HepG2 (cell line): ENCODE measurements at regions not wholly inside any gene's neighbourhood (a gene's known extent, or its start where the extent isn't known, plus 50 kb on each side); places are given as distances from the start of the nearest gene placed in this dataset.
A peak's percentile ranks its signal among the peaks of the same experiment; 100 is the strongest.

ENCODE experiments used
- ARID2 ChIP-seq: sonication (generic); formaldehyde crosslinking; IDR thresholded peaks from 2 replicates; pipeline ENCODE4 v1.8.1; 2022; ENCODE audit warnings: mild to moderate bottlenecking, missing genetic modification reagents, borderline replicate concordance
- BRCA1 ChIP-seq: sonication (generic); formaldehyde crosslinking; IDR thresholded peaks from 2 replicates; pipeline ENCODE4 v1.4.0; 2020; ENCODE audit warnings: missing genetic modification reagents
- CHD2 ChIP-seq: IDR thresholded peaks from 2 replicates; pipeline ENCODE4 v1.6.1; 2011; ENCODE audit warnings: low read depth, low read length, improper control_type of control experiment
- FOXK2 ChIP-seq: fragments of 450-650 bp; IDR thresholded peaks from 2 replicates; pipeline ENCODE4 v1.6.1; 2016
- GATAD1 ChIP-seq: IDR thresholded peaks from 2 replicates; pipeline ENCODE4 v1.6.1; 2016; ENCODE audit warnings: missing genetic modification reagents, missing compliant biosample characterization
- GTF2F1 ChIP-seq: fragments of 150-350 bp; IDR thresholded peaks from 2 replicates; pipeline ENCODE4 v1.6.1; 2014; ENCODE audit warnings: low read length
- HIVEP1 ChIP-seq: sonication (generic); formaldehyde crosslinking; IDR thresholded peaks from 2 replicates; pipeline ENCODE4 v1.4.0; 2020; ENCODE audit warnings: mild to moderate bottlenecking, missing genetic modification reagents
- HNRNPL ChIP-seq: fragments of 200-400 bp; formaldehyde crosslinking; IDR thresholded peaks from 2 replicates; pipeline ENCODE4 v1.6.1; 2017; ENCODE audit warnings: mild to moderate bottlenecking, low read depth, low read length
- HOXA9 ChIP-seq: sonication (generic); formaldehyde crosslinking; IDR thresholded peaks from 2 replicates; pipeline ENCODE4 v1.8.1; 2022; ENCODE audit warnings: missing genetic modification reagents, mild to moderate bottlenecking, moderate library complexity, borderline replicate concordance
- HOXD1 ChIP-seq: sonication (generic); formaldehyde crosslinking; IDR thresholded peaks from 2 replicates; pipeline ENCODE4 v1.5.0; 2020; ENCODE audit warnings: missing genetic modification reagents
- MAF1 ChIP-seq: sonication (generic); formaldehyde crosslinking; IDR thresholded peaks from 2 replicates; pipeline ENCODE4 v1.5.0; 2020; ENCODE audit warnings: missing genetic modification reagents, borderline replicate concordance
- MAZ ChIP-seq, 2 experiments: sonication (generic) in 1 of 2; formaldehyde crosslinking in 1 of 2; IDR thresholded peaks; 2 replicates each; pipeline versions ENCODE4 v1.5.0 to v1.6.1; 2012 to 2020; ENCODE audit warnings: low read depth in 2 of 2, mild to moderate bottlenecking in 2 of 2, borderline replicate concordance in 1 of 2, improper control_type of control experiment in 1 of 2, low read length in 1 of 2, missing genetic modification reagents in 1 of 2, moderate library complexity in 1 of 2
- MTF1 ChIP-seq: sonication (generic); formaldehyde crosslinking; IDR thresholded peaks from 2 replicates; pipeline ENCODE4 v1.5.0; 2020; ENCODE audit warnings: missing genetic modification reagents
- MZF1 ChIP-seq: sonication (generic); formaldehyde crosslinking; IDR thresholded peaks from 2 replicates; pipeline ENCODE4 v1.8.1; 2023; ENCODE audit warnings: mild to moderate bottlenecking, missing genetic modification reagents, borderline replicate concordance
- NFIC ChIP-seq: IDR thresholded peaks from 2 replicates; pipeline ENCODE4 v1.6.1; 2012; ENCODE audit warnings: mild to moderate bottlenecking, low read length, inconsistent platforms
- SMAD9 ChIP-seq: sonication (generic); formaldehyde crosslinking; IDR thresholded peaks from 2 replicates; pipeline ENCODE4 v1.5.1; 2020; ENCODE audit warnings: mild to moderate bottlenecking, missing genetic modification reagents
- TAF15 ChIP-seq: fragments of 200-400 bp; formaldehyde crosslinking; IDR thresholded peaks from one replicate; pipeline ENCODE4 v1.6.1; 2018; ENCODE audit warnings: mild to moderate bottlenecking, low read depth, low read length; ENCODE audit not compliant: poor library complexity, severe bottlenecking
- ZBTB42 ChIP-seq: sonication (generic); formaldehyde crosslinking; IDR thresholded peaks from 2 replicates; pipeline ENCODE4 v1.5.0; 2020; ENCODE audit warnings: mild to moderate bottlenecking, missing genetic modification reagents
- ZMYM4 ChIP-seq: sonication (generic); formaldehyde crosslinking; IDR thresholded peaks from 2 replicates; pipeline ENCODE4 v1.8.1; 2023; ENCODE audit warnings: mild to moderate bottlenecking, missing genetic modification reagents
- ZNF10 ChIP-seq: sonication (generic); formaldehyde crosslinking; IDR thresholded peaks from 2 replicates; pipeline ENCODE4 v1.4.0; 2020; ENCODE audit warnings: mild to moderate bottlenecking, low read depth, missing genetic modification reagents, borderline replicate concordance
- ZNF143 ChIP-seq: sonication (generic); formaldehyde crosslinking; IDR thresholded peaks from 2 replicates; pipeline ENCODE4 v1.4.0; 2020; ENCODE audit warnings: missing genetic modification reagents
- ZNF20 ChIP-seq: sonication (generic); formaldehyde crosslinking; IDR thresholded peaks from 2 replicates; pipeline ENCODE4 v1.4.0; 2020; ENCODE audit warnings: mild to moderate bottlenecking, moderate library complexity, missing genetic modification reagents
- ZNF337 ChIP-seq: sonication (generic); formaldehyde crosslinking; IDR thresholded peaks from 2 replicates; pipeline ENCODE4 v1.5.1; 2020; ENCODE audit warnings: missing genetic modification reagents, low read depth, mild to moderate bottlenecking, borderline replicate concordance
- ZNF484 ChIP-seq: sonication (generic); formaldehyde crosslinking; IDR thresholded peaks from 2 replicates; pipeline ENCODE4 v1.5.1; 2020; ENCODE audit warnings: mild to moderate bottlenecking, low read depth, missing genetic modification reagents, borderline replicate concordance
- ZNF674 ChIP-seq: sonication (generic); formaldehyde crosslinking; IDR thresholded peaks from 2 replicates; pipeline ENCODE4 v1.5.0; 2020; ENCODE audit warnings: low read depth, mild to moderate bottlenecking, missing genetic modification reagents
- ZNF790 ChIP-seq: sonication (generic); formaldehyde crosslinking; IDR thresholded peaks from 2 replicates; pipeline ENCODE4 v1.8.0; 2022; ENCODE audit warnings: missing genetic modification reagents, mild to moderate bottlenecking, borderline replicate concordance
- TF ChIP-seq, protein P1 (sequence below): sonication (generic); formaldehyde crosslinking; IDR thresholded peaks from 2 replicates; pipeline ENCODE4 v1.5.0; 2020; ENCODE audit warnings: missing genetic modification reagents
- TF ChIP-seq, protein P2 (sequence below): sonication (generic); IDR thresholded peaks from 2 replicates; pipeline ENCODE4 v1.6.1; 2016; ENCODE audit warnings: low read depth, borderline replicate concordance
- TF ChIP-seq, protein P3 (sequence below): sonication (generic); formaldehyde crosslinking; IDR thresholded peaks from 2 replicates; pipeline ENCODE4 v1.5.0; 2020; ENCODE audit warnings: mild to moderate bottlenecking, missing genetic modification reagents, moderate library complexity
- TF ChIP-seq, protein P4 (sequence below): sonication (generic); formaldehyde crosslinking; IDR thresholded peaks from 2 replicates; pipeline ENCODE4 v1.4.0; 2020; ENCODE audit warnings: missing genetic modification reagents, low read depth, mild to moderate bottlenecking, borderline replicate concordance

DNA sequence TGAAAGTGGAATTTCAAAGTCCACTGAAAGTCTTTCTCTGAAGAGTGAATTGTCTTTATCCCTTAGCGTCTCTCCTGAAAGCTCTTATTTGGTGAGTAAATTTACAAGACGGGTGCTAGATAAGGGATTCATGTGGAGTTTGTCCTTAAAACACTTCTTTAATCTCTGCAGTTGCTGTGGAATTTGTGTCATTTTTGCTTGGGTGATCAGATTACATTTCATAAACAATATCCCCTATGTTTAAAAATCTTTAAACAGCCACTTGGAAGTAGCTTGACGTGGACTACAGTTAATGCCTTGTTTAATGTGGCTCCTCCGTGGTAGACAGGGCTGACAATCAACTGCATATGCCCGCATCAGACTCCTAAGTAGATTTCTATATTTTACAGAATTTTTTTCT, 175.4 kb upstream of the ZNF217 start (continued):
- TF ChIP-seq BRCA1 (CRISPR knock-in tag) (peak; percentile 80; the same call in 1 of the 2 replicates), ZBTB42 (CRISPR knock-in tag) (no peak), ZNF484 (CRISPR knock-in tag) (no peak), GTF2F1 (no peak), ZNF337 (no peak), GATAD1 (CRISPR knock-in tag) (peak; percentile 33; the same call in 1 of the 2 replicates), ZNF674 (CRISPR knock-in tag) (no peak), HIVEP1 (CRISPR knock-in tag) (no peak), ZNF790 (no peak), ZNF143 (no peak), MZF1 (CRISPR knock-in tag) (no peak), TAF15 (no peak), MTF1 (CRISPR knock-in tag) (no peak), HNRNPL (no peak), CHD2 (no peak), MAZ (IDR thresholded peaks at IDR 0.05; ENCODE audit: borderline replicate concordance, low read depth, low read length) (no peak), MAZ (CRISPR knock-in tag; IDR thresholded peaks at IDR 0.05; ENCODE audit: low read depth) (no peak), HOXA9 (CRISPR knock-in tag) (no peak), NFIC (peak; percentile 94), ZNF20 (CRISPR knock-in tag) (no peak), MAF1 (peak; percentile 35; the same call in 1 of the 2 replicates), ZNF10 (no peak), FOXK2 (no peak), ZMYM4 (CRISPR knock-in tag) (peak; percentile 59; the same call in 1 of the 2 replicates), HOXD1 (CRISPR knock-in tag) (no peak), ARID2 (CRISPR knock-in tag) (no peak), SMAD9 (no peak)
- TF ChIP-seq, protein P1, sequence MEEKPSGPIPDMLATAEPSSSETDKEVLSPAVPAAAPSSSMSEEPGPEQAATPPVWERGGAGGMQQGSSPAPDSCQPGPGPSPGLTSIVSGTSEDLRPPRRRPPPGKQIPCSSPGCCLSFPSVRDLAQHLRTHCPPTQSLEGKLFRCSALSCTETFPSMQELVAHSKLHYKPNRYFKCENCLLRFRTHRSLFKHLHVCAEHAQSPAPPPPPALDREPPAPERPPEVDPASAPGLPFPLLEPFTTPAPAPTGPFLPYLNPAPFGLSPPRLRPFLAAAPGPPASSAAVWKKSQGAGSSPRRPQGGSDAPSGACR (CRISPR knock-in tag): no peak
- TF ChIP-seq, protein P2, sequence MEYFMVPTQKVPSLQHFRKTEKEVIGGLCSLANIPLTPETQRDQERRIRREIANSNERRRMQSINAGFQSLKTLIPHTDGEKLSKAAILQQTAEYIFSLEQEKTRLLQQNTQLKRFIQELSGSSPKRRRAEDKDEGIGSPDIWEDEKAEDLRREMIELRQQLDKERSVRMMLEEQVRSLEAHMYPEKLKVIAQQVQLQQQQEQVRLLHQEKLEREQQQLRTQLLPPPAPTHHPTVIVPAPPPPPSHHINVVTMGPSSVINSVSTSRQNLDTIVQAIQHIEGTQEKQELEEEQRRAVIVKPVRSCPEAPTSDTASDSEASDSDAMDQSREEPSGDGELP: no peak
- TF ChIP-seq, protein P3, sequence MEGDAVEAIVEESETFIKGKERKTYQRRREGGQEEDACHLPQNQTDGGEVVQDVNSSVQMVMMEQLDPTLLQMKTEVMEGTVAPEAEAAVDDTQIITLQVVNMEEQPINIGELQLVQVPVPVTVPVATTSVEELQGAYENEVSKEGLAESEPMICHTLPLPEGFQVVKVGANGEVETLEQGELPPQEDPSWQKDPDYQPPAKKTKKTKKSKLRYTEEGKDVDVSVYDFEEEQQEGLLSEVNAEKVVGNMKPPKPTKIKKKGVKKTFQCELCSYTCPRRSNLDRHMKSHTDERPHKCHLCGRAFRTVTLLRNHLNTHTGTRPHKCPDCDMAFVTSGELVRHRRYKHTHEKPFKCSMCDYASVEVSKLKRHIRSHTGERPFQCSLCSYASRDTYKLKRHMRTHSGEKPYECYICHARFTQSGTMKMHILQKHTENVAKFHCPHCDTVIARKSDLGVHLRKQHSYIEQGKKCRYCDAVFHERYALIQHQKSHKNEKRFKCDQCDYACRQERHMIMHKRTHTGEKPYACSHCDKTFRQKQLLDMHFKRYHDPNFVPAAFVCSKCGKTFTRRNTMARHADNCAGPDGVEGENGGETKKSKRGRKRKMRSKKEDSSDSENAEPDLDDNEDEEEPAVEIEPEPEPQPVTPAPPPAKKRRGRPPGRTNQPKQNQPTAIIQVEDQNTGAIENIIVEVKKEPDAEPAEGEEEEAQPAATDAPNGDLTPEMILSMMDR (CRISPR knock-in tag): no peak
- TF ChIP-seq, protein P4, sequence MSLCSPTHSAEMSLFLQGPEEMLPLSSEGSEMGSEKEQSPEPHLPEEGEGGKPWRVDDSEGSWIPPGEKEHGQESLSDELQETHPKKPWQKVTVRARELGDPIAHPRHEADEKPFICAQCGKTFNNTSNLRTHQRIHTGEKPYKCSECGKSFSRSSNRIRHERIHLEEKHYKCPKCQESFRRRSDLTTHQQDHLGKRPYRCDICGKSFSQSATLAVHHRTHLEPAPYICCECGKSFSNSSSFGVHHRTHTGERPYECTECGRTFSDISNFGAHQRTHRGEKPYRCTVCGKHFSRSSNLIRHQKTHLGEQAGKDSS (CRISPR knock-in tag): no peak
